H1 (cell line): ENCODE measurements at regions not wholly inside any gene's neighbourhood (a gene's known extent, or its start where the extent isn't known, plus 50 kb on each side); places are given as distances from the start of the nearest gene placed in this dataset.

Experiments used
- BRCA1 ChIP-seq: IDR thresholded peaks from 2 replicates; pipeline ENCODE4 v1.6.1; 2012; ENCODE audit warnings: low read depth, low read length, improper control_type of control experiment
- CREB1 ChIP-seq: IDR thresholded peaks from 2 replicates; pipeline ENCODE4 v1.6.1; 2012; ENCODE audit warnings: inconsistent platforms
- CTCF ChIP-seq, 3 experiments: IDR thresholded peaks; 1 replicate in 2 of 3; 2 replicates in 1 of 3; pipeline versions ENCODE4 v1.5.1 to v1.6.1; 2011; ENCODE audit warnings: low read length in 3 of 3, mild to moderate bottlenecking in 3 of 3, inconsistent platforms in 2 of 3, low read depth in 1 of 3, moderate library complexity in 1 of 3; ENCODE audit not compliant: insufficient read depth in 1 of 3; ENCODE audit errors: control extremely low read depth in 1 of 3
- EP300 ChIP-seq, 2 experiments: IDR thresholded peaks; 1 replicate in 1 of 2; 2 replicates in 1 of 2; pipeline ENCODE4 v1.6.1; 2011 to 2012; ENCODE audit warnings: low read depth in 2 of 2, low read length in 2 of 2, mild to moderate bottlenecking in 2 of 2, borderline replicate concordance in 1 of 2, inconsistent platforms in 1 of 2, moderate library complexity in 1 of 2
- EZH2 ChIP-seq: fragments of 200-600 bp; sonication (generic); IDR thresholded peaks from 2 replicates; pipeline ENCODE4 v1.7.1; 2012; ENCODE audit warnings: low read depth, mild to moderate bottlenecking, moderate library complexity, low read length, inconsistent platforms; ENCODE audit not compliant: severe bottlenecking
- MAFK ChIP-seq: IDR thresholded peaks from 2 replicates; pipeline ENCODE4 v1.6.1; 2012; ENCODE audit warnings: low read depth, mild to moderate bottlenecking, improper control_type of control experiment, low read length
- POLR2A ChIP-seq, 2 experiments: IDR thresholded peaks; 1 replicate in 1 of 2; 2 replicates in 1 of 2; pipeline ENCODE4 v1.6.1; 2011; ENCODE audit warnings: low read depth in 2 of 2, low read length in 2 of 2, mild to moderate bottlenecking in 2 of 2; ENCODE audit errors: control extremely low read depth in 1 of 2
- POLR2AphosphoS5 ChIP-seq: IDR thresholded peaks from 2 replicates; pipeline ENCODE4 v1.6.1; 2011; ENCODE audit warnings: low read depth, low read length
- RFX5 ChIP-seq: IDR thresholded peaks from 2 replicates; pipeline ENCODE4 v1.6.1; 2011; ENCODE audit warnings: low read depth, low read length, improper control_type of control experiment, borderline replicate concordance
- SP2 ChIP-seq: IDR thresholded peaks from 2 replicates; pipeline ENCODE4 v1.6.1; 2012; ENCODE audit warnings: mild to moderate bottlenecking, low read length, inconsistent platforms

- no peak for TF ChIP-seq CREB1
- TF ChIP-seq POLR2AphosphoS5 = no peak
- TF ChIP-seq CTCF (IDR thresholded peaks at IDR 0.05; ENCODE audit: control extremely low read depth in 1 of 3, insufficient read depth in 1 of 3, low read depth in 1 of 3, low read length in 3 of 3) = no peak
- TF ChIP-seq RFX5 = no peak
- TF ChIP-seq BRCA1 = no peak
- TF ChIP-seq EZH2 = no peak
- TF ChIP-seq EP300 (IDR thresholded peaks at IDR 0.05; ENCODE audit: borderline replicate concordance in 1 of 2, low read depth in 2 of 2, low read length in 2 of 2) = no peak
- no peak for TF ChIP-seq SP2
- no peak for TF ChIP-seq POLR2A (IDR thresholded peaks at IDR 0.05; ENCODE audit: control extremely low read depth in 1 of 2, low read depth in 2 of 2, low read length in 2 of 2)
- no peak for TF ChIP-seq MAFK
These were observed 393.6 kb downstream of the SOX9 start for GRCh38 chr17:72514321-72514861.
